GM12872 (cell line): ENCODE measurements at regions not wholly inside any gene's neighbourhood (a gene's known extent, or its start where the extent isn't known, plus 50 kb on each side); places are given as distances from the start of the nearest gene placed in this dataset.

Source experiments
- CTCF ChIP-seq: IDR thresholded peaks from 3 replicates; pipeline ENCODE4 v1.5.1; 2011; ENCODE audit warnings: low read depth, mild to moderate bottlenecking, low read length, moderate library complexity; ENCODE audit not compliant: insufficient read depth

GRCh38 chr16:86802013-86802412, 223.7 kb downstream of the FOXL1 start:
- TF ChIP-seq CTCF = no peak

- no peak for TF ChIP-seq CTCF
Measured at GRCh38 chr16:86805188-86805587, 226.8 kb downstream of the FOXL1 start.

GRCh38 chr16:86806181-86806837, 228.0 kb downstream of the FOXL1 start:
- TF ChIP-seq CTCF = no peak

GRCh38 chr16:86806838-86807351, 228.5 kb downstream of the FOXL1 start:
- no peak for TF ChIP-seq CTCF

GRCh38 chr16:86808863-86809444, 230.6 kb downstream of the FOXL1 start:
- no peak for TF ChIP-seq CTCF

GRCh38 chr16:86809458-86809955, 231.2 kb downstream of the FOXL1 start:
- no peak for TF ChIP-seq CTCF

- TF ChIP-seq CTCF = no peak
Measured at GRCh38 chr16:86810062-86810461, 231.7 kb downstream of the FOXL1 start.
